ENCODE measurements at regions not wholly inside any gene's neighbourhood (a gene's known extent, or its start where the extent isn't known, plus 50 kb on each side); places are given as distances from the start of the nearest gene placed in this dataset.

- no peak for DNase-seq
These were observed 259.4 kb downstream of the EPM2A start for GRCh38 chr6:145475794-145476396.

GRCh38 chr6:145480024-145480423 lies 255.3 kb downstream of the EPM2A start:
- DNase-seq = no peak

DNA sequence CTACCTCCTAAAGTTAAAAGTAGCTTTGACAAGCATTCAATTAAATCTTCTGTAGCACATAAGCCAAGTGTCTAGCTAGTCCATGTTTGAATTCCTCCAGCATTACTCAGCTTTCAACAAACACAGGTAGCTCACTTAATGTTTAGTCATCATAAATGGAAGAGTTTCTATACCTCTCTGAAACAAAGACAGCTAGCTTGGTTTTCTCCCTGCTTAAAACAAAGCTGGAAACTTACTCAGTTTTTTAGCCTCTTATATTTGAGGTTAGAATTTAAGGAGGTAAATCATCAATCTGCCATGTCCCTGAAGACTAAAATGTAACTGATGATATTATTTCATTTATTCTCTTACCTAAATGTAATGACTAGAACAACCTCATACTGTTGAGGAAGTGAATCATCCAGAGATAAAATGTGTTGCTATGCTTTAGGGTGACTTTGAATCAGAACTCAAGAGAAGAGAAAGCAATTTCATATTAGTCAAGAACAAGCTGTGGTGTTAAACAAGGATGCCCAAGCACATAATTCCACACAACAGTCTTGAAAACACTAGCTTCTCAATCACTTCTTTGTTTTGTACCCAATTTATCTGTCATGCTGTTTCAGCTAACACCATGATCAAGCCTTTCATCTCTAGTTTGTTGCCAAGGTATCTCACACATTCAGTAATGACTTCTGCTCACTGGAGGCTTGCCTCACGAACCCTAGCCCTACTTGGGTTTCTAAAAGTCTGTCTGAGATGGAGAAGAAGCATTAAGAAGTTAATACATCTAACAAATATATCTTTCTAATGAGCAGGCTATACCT lies 251.9 kb downstream of the EPM2A start:
- no peak for DNase-seq

- DNase-seq = no peak
These were observed 250.0 kb downstream of the EPM2A start for GRCh38 chr6:145485288-145485687.

- DNase-seq = no peak
These were observed 249.0 kb downstream of the EPM2A start for GRCh38 chr6:145486306-145486705.

- no peak for DNase-seq
These were observed 245.7 kb downstream of the EPM2A start for GRCh38 chr6:145489583-145489982.

DNA sequence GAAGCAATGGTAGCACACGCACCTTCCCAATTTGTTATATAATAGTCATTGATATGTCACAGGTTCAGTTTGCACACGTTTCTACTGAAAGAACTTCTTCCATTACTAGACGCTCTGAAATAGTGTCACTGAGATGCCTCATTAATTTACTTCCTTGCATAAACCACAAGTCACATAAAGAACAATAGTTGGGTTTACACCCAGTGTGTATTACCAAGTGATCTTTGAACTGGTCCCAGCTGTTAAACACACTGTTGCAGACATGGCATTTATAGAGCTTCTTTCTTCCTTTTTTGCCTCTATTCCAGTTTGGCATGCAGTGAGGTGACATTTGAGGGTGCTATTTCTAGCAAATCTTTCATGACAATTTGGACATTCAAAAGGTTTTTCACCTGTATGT lies 245.3 kb downstream of the EPM2A start:
- DNase-seq = no peak

GRCh38 chr6:145491126-145491525 lies 244.2 kb downstream of the EPM2A start:
- no peak for DNase-seq

DNA sequence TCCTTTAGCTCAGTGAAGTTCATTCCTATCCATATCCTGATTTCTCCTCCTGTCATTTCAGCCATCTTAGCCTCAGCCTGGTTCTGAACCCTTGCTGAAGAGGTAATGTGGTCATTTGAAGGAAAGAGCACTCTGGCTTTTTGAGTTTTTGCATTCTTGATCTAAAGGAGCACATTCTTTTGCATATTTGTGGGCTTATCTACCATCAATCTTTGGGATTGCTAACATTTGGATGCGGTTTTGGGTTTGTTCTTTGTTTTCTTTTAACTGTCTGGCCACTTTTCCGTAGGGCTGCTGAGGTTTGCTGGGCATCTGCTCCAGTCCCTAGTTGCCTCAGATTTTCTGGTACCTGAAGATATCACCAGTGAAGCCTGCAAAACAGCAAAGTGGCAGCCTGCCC lies 238.3 kb downstream of the EPM2A start:
- DNase-seq = no peak

DNA sequence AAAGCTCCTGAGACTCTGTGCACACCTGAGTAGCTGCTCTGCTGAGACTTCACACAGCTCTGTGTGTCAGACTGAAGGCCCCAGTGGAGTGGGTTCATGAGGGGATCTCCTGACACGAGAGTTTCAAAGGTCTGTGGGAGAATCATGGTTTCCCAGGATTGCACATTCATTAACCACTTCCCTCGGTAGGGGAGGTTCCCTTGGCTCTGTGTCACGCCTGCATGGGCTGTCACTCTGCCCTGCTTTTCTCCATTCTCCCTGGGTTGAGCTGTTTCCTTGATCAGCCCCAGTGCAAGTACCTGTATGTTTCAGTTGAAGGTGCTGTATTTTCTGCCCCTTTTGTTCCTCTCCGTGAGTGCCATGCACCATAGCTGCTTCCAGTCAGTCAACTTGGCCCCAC lies 236.9 kb downstream of the EPM2A start:
- no peak for DNase-seq

DNA sequence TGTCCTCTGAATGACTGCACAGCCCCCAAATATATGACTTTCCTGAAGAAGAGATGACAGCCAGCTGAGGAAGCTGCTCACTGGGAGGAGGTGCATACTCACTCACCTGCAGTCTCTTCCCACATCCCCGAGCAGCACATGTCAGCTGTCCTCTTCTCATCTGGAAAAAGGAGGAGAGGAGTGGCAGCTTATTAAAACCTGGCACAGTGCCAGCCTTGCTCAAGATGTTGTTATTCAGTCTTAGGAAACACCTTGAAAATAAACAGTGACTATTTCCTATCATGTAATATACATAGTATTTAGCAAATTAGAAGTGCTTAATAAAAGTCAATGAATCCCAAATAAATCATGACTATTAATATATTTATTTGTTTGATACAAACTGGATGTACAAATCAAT lies 232.9 kb downstream of the EPM2A start:
- DNase-seq = no peak

- no peak for DNase-seq
These were observed 229.2 kb downstream of the EPM2A start for GRCh38 chr6:145506136-145506535.

DNA sequence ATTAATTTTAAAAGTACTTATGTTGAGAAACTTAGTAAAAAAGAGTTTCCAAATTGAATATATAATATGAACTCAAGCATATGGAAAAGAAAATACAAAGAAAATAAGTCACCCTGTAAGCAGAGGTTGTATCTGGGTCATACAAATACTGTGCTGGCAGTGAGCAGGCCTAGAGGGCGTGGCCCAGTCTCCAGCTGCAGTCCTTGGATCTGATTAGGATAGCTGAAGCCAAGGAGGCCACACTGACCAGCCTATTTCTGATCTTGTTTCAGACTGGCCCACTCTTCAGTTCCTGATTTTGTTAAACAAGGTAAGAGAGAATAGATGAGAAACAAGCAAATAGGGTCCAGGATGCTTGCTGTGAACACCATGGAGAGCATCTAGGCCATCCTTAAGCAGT lies 228.8 kb downstream of the EPM2A start:
- DNase-seq = no peak

DNA sequence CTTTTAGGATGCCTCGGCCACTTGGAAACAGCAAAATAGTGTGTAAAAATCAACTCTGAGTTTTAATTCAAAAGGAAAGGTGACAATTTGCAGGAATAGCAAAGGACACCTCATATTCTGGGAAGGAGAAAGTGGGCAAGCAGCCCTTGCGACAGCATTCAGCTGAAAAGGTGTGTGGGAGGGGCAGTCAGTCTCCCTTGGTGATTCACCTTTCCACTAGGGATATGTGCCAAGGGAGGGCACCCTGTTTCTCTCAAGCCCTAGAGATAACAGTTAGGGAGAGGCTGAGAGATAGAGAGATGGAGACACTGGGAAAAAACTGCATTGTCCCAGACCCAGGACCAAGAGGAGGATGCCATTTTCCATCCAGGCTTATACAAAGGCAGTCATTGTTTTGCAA lies 228.1 kb downstream of the EPM2A start:
- no peak for DNase-seq

GRCh38 chr6:145508107-145508506 lies 227.2 kb downstream of the EPM2A start:
- no peak for DNase-seq

DNA sequence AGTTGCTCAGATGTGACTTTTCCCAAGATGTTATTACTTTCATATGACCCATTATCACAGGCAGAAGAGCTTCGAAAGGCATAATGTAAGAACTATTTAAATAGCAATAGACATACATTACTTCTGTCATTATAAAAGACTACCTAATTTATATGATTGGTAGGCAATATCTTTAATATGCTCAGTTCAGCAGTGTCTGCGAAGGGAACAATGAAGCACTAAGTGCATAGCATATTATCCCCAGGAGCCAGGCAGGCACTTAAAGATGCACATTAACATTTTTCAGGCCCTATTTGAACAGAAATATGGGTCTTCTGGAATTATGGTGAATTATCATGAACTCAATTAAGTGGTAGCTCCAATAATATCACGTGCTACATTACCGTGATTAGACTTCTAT lies 217.8 kb downstream of the EPM2A start:
- no peak for DNase-seq

DNA sequence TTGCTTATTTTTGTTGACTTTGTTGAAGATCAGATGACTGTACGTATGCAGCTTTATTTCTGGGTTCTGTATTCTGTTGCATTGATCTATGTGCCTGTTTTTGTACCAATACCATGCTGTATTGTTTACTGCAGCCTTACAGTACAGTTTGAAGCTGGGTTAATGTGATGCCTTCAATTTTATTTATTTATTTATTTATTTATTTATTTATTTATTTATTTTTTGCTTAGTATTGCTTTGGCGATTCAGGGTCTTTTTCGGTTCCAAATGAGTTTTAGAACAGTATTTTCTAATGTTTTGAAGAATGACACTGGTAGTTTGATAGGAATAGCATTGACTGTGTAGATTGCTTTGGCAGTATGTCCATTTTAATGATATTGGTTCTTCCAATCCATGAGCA lies 210.3 kb downstream of the EPM2A start:
- DNase-seq = no peak

- no peak for DNase-seq
These were observed 205.7 kb downstream of the EPM2A start for GRCh38 chr6:145529582-145529981.

GRCh38 chr6:145530454-145530853 lies 204.9 kb downstream of the EPM2A start:
- no peak for DNase-seq

- DNase-seq = no peak
These were observed 204.3 kb downstream of the EPM2A start for GRCh38 chr6:145531032-145531431.

- no peak for DNase-seq
These were observed 203.5 kb downstream of the EPM2A start for GRCh38 chr6:145531822-145532221.

GRCh38 chr6:145532361-145532760 lies 203.0 kb downstream of the EPM2A start:
- DNase-seq = no peak

DNA sequence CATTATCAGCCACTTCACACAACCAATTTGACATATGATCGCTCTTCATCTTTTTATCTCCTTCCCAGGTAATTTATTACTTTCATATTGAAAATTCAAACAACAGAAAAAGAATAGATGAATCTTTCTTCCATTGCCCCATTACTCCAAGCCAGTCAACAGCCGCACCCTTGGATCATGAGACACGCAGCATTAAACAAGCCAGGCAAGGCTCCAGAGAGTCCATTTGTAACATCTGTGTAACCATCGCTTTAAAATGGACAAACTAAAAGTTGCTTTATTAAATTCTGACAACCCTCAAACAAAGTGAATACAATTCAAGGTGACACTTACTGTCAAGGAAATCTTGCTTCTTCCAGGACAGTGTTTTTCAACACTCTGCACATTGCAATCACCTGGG lies 200.3 kb downstream of the EPM2A start:
- no peak for DNase-seq

GRCh38 chr6:145538989-145539388 lies 196.3 kb downstream of the EPM2A start:
- no peak for DNase-seq

GRCh38 chr6:145539831-145540230 lies 195.5 kb downstream of the EPM2A start:
- DNase-seq = no peak

Measured in activated CD4-positive, alpha-beta T cell treated with anti-CD3 and anti-CD28 coated beads for 4 hours (primary cell).